ENCODE measurements at regions not wholly inside any gene's neighbourhood (a gene's known extent, or its start where the extent isn't known, plus 50 kb on each side); places are given as distances from the start of the nearest gene placed in this dataset.
"Not testable (repeated sequence)": the region's sequence is repeated elsewhere in the genome, so short reads cannot be mapped to it uniquely, and the experiment has no call there.

DNA sequence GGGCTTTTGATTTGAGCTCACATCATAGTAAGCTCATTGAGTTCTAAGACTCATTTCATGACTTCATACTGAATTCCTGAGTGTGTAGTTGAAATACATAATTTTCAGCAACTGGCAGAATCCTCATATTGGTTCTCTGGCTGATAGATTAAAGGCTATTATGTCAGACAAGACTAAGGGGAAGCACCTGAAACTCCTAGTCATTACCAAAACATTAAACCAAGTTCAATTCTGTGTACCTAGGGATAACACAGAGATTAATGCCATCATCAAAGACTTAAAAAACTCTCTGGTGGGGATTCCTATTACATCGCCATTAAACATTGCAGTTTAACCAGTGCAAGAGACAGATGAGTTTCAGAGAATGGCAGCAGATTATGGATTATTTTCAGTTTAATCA lies 339.1 kb downstream of the PTPRC start:
- no peak for DNase-seq
- no peak for ATAC-seq

- ATAC-seq (no peak), DNase-seq (no peak)
These were observed 339.7 kb downstream of the PTPRC start for GRCh38 chr1:198978523-198978922.

DNA sequence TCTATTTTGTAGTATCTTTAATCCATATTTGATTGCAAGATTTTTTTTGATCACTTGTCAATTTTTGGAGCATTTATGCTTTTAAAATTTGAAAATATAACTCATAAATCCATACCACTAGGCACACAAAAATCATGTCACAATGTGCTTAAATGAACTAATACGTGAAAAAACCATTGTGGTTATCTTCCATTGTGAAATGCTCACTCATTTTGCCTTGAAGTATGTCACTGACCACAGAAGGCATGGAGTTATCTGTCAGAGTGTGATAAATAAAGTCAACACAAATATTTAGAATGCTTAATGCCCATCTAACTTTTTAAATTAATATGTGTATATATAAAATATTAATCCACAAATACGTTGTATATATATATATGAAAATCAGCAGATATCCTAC lies 347.2 kb downstream of the PTPRC start:
- DNase-seq, result no peak
- ATAC-seq, result no peak

DNA sequence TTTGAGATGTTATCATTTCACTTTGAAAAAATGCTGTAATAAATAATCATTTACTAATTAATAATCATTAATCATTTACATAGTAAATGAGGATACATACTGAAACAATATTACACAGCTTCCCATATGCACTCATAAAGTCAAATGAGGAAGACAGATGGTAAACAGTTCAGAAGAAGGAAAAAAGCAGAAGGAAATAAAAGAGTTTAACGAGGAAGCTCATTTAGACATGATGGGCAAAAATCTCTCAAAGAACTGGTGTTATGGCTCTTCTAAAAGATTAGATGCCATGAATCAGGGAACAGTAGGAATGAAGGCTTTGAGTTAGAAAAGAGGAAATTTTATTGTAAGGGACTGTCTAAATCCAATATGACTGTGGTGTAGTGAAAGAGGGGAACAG lies 347.6 kb downstream of the PTPRC start:
- ATAC-seq (no peak), DNase-seq (no peak)

DNA sequence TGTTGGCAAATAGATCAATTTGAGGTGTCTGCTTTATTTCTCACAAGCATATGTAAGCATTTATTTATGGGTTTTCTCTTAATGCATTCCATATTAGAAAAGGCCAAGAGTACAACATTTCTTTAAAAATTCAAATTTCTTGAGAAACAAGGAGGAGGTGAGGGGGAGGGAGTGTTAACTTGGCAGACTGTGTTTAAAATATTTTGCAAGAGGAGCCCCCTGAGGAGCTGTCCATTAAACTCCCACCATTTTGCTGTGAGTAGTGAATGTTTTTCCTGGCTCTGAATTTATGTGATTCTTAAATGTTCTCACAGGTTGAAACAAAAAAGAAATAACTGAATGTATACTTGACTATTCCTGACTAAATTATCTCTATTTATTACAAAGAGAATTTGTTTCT lies 363.8 kb downstream of the PTPRC start:
- ATAC-seq (no peak), DNase-seq (no peak)

DNA sequence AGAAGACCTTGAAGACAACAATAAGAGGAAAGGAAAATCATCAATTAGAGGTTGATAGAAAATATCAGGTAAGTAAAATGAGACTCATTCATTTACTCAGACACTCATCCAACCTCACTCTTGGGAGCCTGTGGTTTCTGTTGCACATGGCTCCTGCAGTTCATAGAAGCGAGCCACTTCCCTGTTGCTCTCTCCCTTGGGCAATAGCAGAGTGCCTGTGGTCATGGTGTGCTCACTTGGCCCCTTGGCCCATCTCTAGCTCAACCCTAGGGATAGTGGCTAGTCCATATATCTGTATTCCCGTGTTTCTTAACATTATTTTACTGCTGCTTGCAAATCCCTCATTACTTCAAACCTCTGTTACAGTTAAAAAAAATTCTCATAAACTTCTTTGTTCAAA lies 368.6 kb downstream of the PTPRC start:
- ATAC-seq (no peak), DNase-seq (no peak)

DNA sequence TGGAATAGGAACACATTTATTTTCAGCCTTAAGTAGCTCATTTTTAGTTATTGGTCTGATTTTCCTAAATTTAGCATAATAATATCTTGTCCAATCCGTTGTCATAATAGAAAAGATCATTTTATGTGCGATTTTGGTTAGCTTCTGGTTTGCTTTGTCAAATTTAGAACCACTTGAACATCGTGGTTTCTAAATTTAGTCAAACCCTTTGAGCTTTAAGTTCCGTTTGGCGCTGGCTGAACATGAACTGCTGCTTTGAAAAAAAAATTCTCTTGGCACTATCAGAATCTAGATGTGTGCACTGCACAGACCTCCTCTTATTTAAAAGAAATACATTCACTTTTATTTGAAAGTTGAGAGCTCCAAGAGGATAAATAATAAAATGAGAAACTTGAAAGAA lies 370.6 kb downstream of the PTPRC start:
- no peak for ATAC-seq
- no peak for DNase-seq

GRCh38 chr1:199010492-199010891 lies 371.7 kb downstream of the PTPRC start:
- DNase-seq (no peak), ATAC-seq (no peak)

DNA sequence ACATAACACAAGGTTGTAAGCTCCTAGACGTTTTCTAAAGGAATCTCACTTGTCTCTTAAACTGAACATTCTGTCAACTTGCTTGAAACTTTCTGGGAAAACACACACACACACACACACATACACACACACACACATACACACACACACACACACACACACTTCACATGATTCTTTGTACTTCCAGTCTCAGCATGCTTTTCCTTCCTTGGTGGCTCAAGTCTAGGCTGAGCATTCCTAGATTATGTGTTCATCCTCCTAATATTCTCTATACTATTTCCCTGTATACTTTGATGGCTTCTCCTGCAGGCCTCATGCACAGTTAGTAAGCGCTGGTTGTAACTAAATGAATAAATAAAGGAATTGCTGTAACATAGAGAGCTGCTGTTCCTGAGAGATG lies 372.1 kb downstream of the PTPRC start:
- no peak for ATAC-seq
- DNase-seq, result no peak

DNA sequence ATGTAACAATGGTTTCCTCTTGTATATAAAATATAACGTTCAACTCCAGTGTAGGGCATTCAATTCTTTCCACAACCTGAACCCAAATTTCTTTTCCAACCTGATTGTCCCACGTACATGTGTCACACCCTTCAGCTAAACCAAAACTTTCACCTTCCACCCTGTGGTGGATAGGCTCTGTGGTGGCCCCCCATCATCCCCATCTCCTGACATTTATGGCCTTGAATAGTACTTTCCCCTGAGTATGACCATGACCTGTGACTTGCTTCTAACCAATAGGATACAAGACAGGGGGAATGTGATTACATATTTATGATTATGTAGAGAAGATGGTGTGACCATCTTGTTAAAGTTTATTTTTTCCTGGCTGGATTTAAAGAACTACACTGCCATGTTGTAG lies 377.0 kb downstream of the PTPRC start:
- no peak for DNase-seq
- peak; percentile 72 for ATAC-seq

GRCh38 chr1:199018471-199019135 lies 379.8 kb downstream of the PTPRC start:
- DNase-seq (no peak), ATAC-seq (no peak)

GRCh38 chr1:199020051-199020450 lies 381.2 kb downstream of the PTPRC start:
- DNase-seq (no peak), ATAC-seq (no peak)

GRCh38 chr1:199020904-199021303 lies 382.1 kb downstream of the PTPRC start:
- DNase-seq, result no peak
- ATAC-seq, result no peak

GRCh38 chr1:199029401-199029800 lies 390.6 kb downstream of the PTPRC start:
- DNase-seq (no peak), ATAC-seq (no peak)

DNA sequence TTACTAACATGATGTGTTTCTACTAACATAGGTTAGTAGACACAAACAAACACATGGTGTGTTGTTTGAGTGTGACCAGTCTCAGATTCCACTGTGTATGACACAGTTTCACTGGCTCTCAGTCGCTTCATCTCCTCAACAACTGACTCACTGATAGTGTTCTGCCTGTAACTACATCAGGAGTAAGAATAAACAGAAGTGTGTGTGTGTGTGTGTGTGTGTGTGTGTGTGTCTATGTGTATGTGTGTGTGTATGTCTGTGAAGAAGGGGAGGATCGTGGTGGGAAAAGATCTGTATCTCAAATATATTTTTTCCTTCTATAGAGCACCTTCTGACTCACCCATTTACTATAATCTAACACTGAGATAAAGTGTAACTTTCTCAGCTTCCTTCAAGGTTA lies 391.0 kb downstream of the PTPRC start:
- ATAC-seq, result peak; percentile 40
- no peak for DNase-seq

DNA sequence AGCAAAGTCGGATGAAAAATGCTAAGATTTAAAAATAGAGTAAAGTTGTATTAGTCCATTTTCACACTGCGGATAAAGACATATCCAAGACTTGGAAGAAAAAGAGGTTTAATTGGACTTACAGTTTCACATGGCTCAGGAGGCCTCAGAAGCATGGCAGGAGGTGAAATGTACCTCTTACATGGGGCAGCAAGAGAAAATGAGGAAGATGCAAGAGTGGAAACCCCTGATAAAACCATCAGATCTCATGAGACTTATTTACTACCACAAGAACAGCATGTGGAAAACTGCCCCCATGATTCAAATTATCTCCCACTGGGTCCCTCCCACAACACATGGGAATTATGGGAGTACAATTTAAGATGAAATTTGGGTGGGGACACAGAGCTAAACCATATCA lies 391.7 kb downstream of the PTPRC start:
- ATAC-seq, DNase-seq: not testable (repeated sequence)

DNA sequence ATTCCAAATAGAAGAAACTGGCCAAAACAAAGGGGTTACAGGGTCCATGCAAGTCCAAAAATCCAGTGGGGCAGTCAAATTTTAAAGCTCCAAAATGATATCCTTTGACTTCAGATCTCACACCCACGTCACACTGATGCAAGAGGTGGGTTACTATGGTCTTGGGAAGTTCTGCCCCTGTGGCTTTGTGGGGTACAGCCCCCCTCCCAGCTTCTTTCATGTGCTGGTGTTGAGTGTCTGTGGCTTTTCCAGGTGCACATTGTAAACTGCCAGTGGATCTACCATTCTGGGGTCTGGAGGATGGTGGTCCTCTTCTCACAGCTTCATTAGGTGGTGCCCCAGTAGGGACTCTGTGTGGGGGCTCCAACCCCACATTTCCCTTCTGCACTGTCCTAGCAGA lies 392.3 kb downstream of the PTPRC start:
- not testable (repeated sequence) for DNase-seq, ATAC-seq

DNA sequence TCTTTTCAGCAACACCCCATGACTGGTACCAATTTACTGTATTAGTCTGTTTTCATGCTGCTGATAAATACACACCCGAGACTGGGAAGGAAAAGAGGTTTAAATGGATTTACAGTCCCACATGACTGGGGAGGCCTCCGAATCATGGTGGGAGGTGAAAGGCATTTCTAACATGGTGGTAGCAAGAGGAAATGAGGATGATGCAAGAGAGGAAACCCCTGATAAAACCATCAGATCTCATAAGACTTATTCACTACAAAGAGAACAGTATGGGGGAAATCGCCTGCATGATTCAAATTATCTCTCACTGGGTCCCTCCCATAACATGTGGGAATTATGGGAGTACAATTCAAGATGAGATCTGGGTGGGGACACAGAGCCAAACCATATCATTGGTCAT lies 393.6 kb downstream of the PTPRC start:
- not testable (repeated sequence) for DNase-seq, ATAC-seq

GRCh38 chr1:199033661-199034060 lies 394.8 kb downstream of the PTPRC start:
- no peak for ATAC-seq
- no peak for DNase-seq

DNA sequence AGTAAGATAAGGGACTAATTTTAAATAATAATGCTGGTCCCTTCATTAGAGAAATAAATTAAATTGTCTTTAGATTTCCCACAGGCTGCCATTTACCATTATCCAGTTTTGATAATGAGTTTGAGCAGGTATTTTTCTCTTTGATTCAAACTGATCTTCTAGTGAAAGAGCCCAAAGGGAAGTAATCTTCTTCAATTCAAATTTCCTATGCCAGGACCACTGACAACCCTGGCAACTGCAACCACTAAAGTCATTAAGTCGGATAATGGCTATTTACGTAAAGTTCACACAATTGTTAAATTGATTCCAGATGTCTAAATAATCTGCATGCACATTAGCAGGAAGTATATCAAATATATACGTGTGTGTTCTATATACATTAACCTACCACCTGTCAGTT lies 399.3 kb downstream of the PTPRC start:
- ATAC-seq (no peak), DNase-seq (no peak)

DNA sequence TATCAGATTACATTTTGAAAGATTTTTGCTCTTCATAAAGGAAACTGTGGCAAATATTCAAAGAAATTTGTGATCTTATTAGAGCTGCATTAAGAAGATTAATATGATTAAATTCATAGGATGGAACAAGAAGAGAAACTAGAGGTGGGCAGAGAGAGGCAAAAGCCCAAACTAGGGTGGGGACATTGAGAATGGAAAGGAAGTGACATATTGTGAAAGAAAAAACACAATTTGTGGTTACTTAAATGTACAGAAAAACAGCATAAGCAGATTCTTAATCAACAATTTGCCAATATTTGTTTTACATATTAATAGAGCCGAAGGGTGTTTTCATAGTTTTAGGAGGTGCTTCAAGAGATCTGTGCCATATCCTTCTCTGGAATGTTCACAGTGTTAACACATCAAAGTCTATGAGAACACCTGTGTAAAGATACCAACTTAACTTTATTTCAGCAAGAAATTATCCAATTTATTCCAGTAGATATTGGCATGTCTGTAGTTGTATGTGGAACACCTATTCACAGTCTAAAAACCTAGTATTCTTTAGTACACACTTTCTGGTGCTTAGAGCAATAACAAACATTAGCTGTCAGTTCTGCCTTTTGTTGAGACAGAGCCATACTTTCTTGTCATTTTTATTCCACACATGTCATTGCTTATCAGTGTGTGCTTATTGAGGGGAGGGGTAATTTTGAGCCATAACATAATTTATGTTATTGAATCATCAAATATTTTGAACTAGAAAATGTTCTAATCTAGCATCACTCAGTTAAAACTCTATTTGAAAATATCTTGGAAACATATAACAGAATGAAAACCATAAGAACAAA lies 401.5 kb downstream of the PTPRC start:
- ATAC-seq, result no peak
- DNase-seq, result no peak

DNA sequence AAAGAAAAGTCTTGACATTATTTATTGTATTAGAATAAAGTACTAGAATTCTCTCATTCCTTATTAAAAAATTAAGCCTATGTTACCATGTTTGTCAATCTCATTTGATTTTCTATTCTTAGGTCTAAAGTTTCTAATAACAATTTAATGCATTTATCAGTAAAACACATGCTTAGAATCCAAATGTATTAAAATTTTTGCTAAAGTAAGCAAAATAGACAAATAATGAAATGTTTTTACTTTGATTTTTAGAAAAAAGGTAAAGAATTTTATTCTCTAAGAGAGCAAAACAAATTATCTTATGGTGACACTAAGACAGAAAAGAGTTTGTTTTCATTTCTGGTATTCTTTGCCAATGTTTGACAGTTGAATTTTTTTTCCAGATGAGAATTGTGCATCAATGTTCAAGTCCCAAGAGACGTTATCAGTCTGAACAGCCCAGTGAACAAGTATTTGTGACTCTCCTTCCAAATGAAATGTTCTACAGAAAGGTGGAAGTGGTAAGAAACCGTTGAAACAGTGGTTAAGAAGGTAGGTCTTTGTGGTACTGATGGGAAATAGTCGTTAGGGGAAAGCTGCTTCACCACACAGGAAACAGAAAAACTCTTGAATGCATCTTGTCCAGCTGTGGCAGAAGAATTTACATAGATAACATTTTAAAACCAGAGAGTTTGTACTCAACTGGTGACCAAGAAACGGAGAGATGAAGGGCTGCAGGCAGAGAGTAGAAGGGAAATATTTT lies 402.5 kb downstream of the PTPRC start:
- no peak for DNase-seq
- ATAC-seq, result peak; percentile 75

DNA sequence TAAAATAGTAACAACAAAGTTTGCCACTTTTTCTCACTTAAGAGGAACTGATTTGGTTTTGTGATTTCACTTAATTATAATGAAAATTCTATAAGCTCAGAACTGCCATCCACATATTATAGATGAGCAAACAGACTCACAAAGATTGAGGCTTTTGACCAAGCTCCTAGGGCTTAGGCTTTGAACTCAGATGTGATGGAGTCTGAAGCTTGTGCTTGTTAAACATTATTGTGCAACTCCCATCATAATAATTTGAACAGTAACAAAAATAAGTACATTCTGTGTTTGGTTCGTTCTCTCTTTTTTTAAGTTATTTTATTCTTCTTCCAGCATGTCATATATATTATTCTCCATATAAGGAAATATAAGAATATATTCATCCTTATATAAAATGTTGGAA lies 403.4 kb downstream of the PTPRC start:
- DNase-seq, result no peak
- ATAC-seq, result no peak
